HG03442 (cell line): ENCODE measurements at regions not wholly inside any gene's neighbourhood (a gene's known extent, or its start where the extent isn't known, plus 50 kb on each side); places are given as distances from the start of the nearest gene placed in this dataset.

Experiments
- ATAC-seq: cut with Tn5 transposase; IDR thresholded peaks from one replicate; pipeline ENCODE4 v1.9.1; 2021; ENCODE audit warnings: mild to moderate bottlenecking, moderate library complexity; ENCODE audit not compliant: unreplicated experiment

DNA sequence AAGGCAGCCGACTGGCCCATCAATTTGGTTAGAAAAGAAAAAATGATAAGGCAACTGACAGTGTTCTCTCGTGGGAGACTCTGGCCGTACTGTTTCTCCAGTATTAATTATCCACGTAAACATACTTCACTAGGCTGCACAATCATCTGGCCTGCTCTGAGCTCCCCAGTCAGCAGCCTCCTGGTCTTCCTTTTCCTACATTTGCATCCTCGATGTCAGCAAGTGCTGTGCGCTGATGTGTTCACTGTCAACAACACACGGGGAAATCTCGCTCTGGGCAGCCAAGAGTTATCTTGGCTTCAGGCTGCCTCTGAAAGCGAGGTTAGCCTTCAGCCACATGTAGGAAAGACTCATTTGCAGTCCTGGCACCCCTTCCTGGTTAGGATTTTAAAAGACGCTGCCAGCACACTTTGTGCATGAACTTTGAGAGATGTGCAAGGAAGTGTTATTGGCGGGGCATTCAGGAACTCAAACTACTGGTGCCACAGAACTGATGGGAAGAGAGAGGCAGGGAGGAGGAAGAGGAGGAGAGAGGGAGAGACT lies 460.5 kb upstream of the ARID1B start:
- no peak for ATAC-seq

DNA sequence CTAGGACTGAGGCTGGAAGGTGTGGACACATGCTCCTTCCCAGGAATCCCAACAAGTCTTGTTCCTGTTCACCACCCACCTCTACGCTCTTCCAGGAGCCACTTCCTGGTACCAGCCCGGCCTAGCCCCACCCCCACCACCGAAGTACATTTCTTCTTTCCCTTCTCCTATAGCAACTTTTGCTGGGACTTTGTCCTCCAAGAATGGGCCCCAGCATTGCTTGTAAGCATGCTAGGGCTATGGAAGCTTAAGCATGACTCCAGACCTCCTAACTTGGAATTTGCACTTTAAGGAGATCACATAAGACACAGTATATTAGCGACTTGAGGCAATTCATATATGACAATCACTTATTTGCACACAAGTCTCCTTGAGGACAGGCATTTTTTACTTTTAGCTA lies 462.0 kb upstream of the ARID1B start:
- ATAC-seq = no peak

DNA sequence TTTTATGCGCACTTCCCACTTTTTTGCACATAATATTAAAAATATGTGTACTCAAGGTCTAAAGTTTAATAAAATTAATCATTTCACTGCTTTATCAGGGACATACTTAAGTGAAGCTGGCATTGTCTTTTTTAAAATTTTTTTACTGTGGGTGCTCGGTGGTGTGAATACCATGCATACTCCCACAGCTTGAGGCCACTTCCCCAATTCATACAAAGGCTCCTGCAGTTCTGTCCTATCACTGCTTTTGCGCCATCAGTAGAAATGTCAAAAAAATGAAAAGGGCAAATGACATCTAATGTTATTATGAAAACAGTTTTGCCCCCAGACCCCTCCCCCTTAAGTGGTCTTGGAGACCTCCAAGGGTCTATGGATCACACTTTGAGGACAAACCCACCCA lies 464.1 kb upstream of the ARID1B start:
- no peak for ATAC-seq

DNA sequence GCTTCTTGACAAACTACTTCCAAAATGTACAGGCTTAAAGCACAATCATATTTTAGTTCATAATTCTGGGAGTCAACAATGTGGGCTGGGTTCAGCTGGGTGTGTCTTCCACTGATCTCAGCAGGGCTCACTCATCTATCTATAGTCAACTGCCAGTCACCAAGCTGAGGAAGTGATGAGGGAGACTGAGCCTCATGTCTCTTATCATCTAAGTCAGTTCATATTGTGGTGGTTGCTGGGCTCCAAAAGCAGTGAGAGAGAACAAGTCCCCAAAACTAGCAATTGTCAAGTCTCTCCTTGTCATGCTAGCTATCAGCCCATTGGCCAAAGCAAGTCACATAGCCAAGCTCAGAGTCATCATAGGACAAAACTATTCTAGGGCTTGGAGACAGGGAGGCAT lies 465.9 kb upstream of the ARID1B start:
- ATAC-seq = no peak

DNA sequence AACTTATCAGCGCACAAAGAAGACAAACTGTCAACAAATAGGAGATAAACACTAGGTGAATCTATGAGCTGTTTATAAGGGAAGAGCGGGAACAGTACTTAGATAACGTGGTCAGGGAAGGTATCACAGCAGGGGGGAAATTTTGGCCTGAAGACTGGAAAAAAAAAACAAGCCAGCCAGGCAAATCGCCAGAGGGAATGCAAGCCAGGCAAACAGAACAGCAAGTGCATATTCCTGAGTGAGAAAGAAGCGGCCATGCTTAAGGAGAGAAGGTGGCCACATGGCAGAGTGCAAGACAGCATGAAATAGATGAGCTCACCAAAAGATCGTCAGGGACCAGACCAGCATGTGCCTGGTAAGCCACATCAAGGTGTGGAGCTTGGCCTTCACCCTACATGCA lies 466.5 kb upstream of the ARID1B start:
- ATAC-seq = no peak

DNA sequence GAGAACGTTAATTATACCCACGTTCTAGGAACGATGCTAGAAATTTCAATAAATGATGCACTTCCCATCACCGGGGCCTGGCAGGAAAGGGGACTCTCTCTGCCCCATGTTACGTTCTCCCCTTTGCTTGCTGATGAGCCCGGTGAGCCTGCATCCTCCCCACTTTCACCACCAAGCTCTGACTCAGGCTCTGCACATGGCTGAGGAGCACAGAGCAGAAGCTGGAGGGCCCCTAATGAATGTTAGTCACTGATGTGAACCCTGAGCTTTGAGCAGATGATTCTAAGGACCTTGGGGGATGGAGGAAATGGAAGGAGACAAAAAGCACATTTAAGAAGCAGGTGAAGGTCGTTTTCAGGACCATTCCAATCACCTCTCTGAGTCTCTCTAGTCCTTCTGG lies 468.2 kb upstream of the ARID1B start:
- ATAC-seq = no peak

DNA sequence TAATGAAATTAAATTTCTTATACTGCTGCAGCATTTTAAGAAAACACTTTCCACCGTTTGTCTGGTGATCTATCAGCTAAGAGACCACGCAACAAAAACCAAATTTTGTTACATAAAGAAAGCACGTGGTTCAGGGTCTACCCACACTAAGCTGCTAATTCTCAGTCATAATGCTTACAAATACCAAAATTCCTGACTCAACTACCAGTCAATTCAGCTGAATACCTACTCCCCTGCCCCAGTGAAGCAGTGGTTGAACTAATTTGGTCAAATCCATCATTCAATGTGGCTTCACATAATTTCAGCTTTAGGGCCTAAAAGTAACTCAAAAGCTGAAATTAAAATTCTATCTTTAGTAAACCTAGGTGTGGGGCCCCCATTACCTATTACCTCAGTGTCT lies 468.6 kb upstream of the ARID1B start:
- no peak for ATAC-seq

DNA sequence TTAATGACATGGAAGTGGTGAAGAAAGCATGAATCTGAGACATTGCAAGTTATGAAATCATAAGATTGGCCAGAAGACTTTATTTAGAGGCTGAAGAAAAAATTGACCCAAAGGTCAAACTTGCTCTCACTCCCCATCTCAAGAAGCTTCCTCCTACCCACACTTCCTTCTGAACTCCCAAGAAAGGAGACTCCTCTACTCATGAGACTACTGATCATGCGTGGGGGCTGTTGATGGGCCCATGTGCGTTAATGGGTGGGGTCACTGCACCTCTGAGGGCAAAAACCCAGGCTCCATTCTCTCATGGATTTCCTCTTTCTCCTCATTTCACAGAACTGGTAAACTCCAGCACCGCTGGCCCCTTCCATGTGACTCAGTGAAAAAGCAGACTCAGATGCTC lies 470.6 kb upstream of the ARID1B start:
- no peak for ATAC-seq

DNA sequence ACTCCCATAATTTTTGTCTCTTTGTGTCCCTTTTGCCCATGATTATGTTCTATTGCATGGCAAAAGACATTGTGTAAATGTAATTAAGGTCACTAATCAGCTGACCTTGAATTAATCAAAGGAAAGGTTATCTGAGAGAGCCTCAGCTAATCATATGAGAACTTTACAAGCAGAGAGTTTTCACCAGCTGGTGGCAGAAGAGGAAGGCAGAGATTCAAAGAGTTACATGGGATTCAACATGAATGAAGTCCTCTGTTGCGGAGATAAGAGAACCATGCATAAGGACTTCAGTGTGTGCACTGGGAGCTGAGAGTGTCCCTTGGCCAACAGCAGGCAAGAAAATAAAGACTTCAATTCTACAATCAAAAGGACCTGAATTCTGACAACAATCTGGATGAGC lies 494.1 kb upstream of the ARID1B start:
- ATAC-seq = no peak

DNA sequence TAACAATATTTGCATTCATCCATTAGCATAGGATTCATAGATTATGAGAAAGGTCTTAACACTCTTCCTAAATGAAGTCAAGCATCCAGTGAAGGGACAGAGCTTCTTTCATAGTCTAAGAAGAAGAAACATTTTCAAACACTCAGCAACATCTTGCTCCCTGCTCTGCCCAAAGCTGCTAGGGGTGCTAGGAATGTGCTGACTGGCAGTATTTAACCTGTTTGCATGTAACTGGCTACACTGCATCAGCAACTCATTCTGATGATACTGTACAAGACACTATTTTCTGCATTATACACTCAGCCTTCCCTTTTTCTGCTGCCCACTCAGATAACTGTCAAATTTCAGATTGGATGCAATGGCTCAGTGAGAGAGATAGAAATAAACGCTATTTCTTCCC lies 495.1 kb upstream of the ARID1B start:
- ATAC-seq = no peak

DNA sequence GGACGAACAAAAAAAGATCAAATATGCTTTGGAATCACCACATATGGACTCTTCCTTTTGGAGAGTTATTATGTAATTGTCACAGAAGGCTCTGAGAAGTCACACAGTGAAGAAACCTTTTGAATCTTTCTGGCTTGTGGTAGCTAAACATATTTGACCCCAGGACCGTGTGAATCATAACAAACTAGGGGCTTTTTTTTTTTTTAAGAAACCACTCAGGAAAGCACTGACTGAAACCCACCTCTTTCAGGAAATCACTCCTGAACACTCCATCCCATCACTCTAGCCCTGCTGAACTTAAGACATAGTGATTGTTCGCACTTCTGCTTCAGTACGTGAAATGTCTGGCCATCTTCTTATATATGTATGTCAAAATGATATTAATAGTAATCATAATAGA lies 495.9 kb upstream of the ARID1B start:
- no peak for ATAC-seq

DNA sequence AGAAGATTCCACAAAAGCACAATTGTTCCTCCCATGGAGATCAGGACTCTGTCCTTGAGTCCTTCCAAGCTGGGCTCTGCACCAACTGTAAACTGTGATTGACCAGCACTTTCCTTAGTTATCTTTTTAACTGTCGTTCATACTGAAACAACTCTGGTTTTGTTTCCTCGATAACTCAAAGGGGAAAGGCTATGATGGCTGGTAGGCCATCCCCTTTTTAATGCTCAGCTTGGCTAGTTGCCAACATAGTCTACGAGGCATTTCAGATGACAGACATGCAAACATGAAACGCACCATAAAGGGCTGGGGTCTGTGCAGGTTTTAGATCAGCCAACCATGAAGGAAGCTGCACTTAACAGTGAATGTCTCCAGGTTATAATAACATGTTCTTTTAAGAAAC lies 497.1 kb upstream of the ARID1B start:
- ATAC-seq = no peak

DNA sequence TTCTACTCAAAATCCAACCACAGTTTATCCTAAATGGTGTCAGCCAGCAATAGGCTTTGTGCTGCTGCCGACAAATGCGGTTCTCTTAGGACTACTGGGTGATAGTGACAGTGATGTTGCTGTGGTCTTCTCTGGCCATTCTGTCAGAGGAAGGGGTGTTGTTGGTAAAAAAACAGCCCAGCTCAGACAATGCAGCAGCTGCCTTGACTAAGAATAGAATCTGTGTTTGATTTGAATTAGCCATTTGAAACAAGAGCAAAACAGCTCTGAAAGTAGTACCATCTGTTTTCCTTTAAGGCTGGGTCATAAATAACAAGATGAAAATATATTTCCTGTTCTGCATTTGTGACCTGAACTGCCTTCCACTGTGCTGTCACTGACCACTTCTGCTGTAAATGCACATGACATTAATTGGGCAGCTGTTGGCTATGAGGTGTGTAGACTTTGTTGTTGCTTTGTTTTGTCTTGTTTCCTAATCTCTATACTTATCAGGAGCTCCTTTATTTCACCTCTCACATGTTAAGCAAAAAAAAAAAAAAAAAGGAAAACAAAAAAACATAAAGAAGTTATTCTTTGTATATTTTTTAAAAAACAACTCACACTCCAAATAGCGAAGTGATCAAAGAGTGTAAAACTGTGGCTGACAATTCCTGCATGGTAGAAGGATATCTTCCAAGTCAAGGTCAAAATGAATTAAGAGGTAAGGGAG lies 497.8 kb upstream of the ARID1B start:
- peak; percentile 58 for ATAC-seq

DNA sequence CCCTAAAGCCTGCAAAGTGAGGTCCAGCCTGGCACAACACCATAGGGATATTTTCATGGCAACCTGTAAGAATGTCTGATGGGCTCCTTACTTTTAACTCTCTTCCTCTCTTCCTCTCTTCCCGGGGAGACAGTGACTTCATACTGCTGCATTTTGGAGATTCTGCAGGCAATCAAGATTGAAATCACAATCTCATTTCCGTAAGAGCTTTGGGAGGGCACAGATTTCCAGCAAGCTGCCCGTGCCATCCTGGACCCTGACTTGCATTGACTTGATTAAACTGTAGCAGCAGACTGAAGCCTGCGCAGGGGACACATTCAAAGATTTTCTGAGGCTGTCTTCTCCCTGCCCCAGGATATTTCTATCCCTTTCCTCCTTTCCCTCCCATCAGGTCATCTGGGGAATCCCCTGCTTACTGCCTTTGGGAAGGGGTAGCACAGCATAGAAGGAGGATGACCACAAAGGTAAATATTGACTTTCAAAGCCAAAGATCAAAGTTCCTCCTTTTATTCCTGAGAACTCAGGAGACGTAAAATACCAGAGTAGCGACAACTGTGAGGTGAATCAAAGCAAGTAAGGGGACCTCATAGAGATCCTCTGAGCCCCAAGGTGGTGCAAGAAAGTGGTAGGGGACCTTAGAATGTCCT lies 504.0 kb upstream of the ARID1B start:
- no peak for ATAC-seq

DNA sequence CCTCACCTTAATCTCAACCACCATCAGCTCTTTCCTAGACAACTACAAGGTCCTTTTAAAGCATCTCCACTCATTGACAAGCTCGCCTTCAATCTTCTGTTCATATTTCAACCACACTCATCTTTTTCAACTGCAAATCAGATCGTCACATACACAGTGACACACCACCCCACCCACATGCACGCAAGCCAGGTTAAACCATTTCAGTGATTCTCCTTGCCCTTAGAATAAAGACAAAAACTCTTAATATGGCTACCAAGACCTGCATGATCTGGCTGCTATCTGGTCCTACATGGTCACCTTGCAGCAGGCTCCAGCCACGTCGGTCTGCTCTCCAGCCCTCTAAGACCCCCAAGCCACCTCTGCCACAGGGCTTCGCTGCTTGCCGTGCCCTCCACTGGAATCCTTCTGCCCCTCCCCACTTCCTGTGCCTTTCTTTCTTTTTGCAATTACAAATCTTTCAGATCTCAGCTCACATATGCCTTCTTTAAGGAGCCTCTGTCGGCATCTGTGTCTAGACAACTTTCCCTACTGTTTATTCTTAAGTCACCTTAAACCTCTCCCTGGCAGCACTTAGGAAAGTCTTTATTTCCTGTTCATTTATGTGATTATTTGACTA lies 507.3 kb upstream of the ARID1B start:
- no peak for ATAC-seq

DNA sequence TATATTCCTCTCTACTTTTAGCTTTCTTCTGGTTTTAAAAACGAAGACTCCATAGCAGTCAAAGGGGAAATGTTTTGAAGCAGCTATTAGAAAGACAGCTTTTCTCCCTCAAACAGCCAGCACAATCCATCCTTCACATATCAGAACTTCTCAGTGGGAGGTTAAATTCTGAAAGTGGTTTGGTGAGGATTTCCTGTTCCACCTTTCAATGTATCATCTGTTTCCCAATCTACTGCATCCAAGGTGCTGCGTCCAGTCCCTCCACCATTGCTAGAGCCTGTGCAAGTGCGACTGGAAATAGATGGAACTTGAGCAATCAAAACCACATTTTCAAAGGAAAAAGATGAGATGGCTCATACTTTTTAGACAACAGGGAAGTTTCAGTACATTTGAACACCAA lies 508.3 kb upstream of the ARID1B start:
- no peak for ATAC-seq

DNA sequence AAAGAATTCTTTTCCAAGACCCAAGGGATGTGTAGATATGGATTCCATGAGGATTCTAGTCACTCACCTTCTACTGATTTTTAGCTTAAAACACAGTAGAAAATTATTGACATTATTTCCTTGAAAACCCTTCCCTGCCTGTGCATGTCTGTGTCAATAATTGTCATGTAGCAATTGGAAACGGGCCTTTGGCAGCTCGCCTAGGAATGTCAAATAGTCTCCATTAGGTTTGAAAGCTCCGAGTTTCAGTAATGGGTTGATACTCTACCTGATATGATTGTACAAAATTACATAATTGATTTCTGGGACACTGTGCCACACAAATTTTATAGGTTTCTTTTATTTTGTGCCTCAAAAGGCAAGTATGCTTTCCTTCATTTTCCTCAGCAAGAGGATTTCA lies 515.2 kb upstream of the ARID1B start:
- no peak for ATAC-seq

DNA sequence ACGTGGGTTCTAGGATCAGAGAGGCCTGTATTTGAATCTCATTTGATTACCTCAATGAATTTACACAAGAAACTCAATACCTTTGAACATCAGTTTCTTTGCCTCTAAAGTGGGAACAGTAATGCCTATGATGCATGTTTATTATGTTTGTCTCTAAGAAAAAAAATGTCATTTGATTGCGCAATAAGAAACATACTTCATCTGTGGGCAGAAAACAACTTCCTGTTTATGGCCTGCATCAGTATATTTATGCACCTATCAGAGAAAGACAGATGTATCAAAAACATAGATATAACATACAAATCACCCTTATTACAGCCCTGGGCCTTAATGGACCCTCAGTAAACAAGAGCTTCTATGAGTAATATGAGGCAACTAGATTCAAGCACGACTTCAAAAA lies 516.4 kb upstream of the ARID1B start:
- no peak for ATAC-seq

DNA sequence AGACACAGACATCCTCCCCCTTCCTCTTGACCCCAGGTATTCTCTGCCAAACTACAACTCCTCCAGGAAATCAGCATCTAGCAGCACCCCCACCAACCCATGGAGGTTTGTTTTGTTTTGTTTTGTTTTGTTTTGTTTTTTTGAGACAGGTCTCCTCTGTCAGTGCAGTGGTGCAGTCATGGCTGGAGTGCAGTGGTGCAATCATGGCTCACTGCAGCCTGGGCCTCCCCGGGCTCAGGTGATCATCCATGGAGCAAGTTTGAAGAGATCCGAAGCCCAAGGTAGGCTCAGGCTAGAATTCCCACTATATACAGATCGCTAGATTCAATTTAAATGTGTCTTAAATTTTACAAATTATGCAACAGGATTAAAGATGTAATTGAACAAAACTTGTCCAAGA lies 518.2 kb upstream of the ARID1B start:
- no peak for ATAC-seq

DNA sequence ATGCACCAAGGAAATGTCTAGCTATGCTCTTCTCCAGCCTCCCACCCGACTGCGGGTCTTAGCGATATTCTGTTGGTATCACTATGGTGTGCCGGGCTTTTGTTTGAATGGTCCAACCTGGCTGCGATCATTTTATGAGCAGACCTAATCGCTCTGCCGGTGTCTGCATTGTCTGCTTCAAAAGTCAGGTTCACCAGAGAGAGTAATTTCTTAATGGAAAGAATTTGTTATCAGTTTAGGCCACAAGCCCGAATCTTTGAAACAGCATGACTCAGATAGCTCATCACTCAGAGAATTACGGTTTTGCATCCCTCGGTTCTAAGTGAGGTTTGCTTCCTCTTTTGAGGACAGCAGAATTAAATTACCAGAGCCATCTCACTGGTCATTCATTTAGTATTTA lies 521.0 kb upstream of the ARID1B start:
- ATAC-seq = no peak

DNA sequence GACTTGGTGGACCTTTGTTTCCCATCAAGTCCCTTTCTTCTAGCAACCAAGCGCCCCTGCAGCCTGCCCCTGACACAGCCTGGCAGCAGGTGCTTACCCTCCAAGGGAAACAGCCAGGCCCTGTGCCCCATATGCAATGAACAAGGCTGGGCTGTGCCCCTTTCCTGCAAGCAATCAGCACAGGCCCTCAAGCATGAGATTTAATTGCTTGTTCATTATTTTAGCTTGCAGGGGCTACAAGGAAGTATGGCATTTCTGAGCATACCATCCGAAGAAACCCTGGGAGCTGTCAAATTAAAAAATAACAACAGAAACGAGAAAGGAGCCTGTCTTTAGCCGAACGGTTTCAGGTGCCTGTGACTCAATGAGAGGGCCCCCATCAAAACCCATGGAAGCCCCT lies 522.9 kb upstream of the ARID1B start:
- ATAC-seq = no peak

DNA sequence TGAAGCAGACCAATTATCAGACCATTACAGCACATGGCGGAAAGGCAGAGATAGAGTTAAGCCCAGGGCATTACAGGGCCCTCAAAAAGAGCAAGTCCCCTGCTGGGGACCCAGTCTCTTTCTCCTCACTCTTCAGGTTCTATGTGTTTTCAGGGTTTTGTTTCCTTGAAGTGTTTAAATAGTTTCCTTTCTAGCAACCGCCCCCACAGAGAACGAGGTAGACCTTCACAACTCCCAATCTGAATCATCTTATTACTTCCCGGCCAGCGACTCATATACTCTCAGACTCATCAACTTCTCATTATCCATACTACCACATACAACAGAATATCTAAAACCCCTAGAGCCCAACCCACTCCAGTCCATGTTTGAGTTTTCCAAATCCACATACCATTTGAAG lies 526.6 kb upstream of the ARID1B start:
- ATAC-seq = no peak
